Panc1 (cell line): ENCODE measurements at regions not wholly inside any gene's neighbourhood (a gene's known extent, or its start where the extent isn't known, plus 50 kb on each side); places are given as distances from the start of the nearest gene placed in this dataset.

Experiments
- ATAC-seq: fragments of 200-7000 bp; cut with Tn5 transposase; 2 replicates; pipeline ENCODE4 v1.9.1; 2020; ENCODE audit warnings: mild to moderate bottlenecking, moderate library complexity
- BruUV-seq: library from RNA; stranded (reverse); fragments of 400-500 nt; replicated peaks from 2 replicates; lab custom pipeline; 2021; lab: Mats Ljungman, UMichigan
- CTCF ChIA-PET: fragments of 300-600 bp; sonication (Branson Sonifier 250); formaldehyde crosslinking; loops from one replicate; lab custom pipeline; 2022; ENCODE audit warnings: antibody characterized with exemption; lab: Charles Lee
- POLR2A ChIA-PET: fragments of 300-600 bp; sonication (Branson Sonifier 250); formaldehyde crosslinking; loops from one replicate; lab custom pipeline; 2022; ENCODE audit warnings: antibody characterized with exemption; lab: Charles Lee
- DNase-seq: peaks from one replicate; pipeline ENCODE4 v3.0.0-alpha.2; 2010; ENCODE audit warnings: low read depth, low spot score
- H3K27ac ChIP-seq: 2 replicates; pipeline ENCODE4 v1.5.1; 2011; ENCODE audit warnings: mild to moderate bottlenecking, low read length, inconsistent platforms
- H3K27me3 ChIP-seq: fragments of 200-500 bp; sonication (Bioruptor generic); 2 replicates; pipeline ENCODE4 v1.6.0; 2014; ENCODE audit warnings: low read length, inconsistent platforms; ENCODE audit not compliant: control insufficient read depth, insufficient read depth
- H3K36me3 ChIP-seq: fragments of 200-500 bp; sonication (Bioruptor generic); 2 replicates; pipeline ENCODE4 v1.5.1; 2014; ENCODE audit warnings: inconsistent platforms, mild to moderate bottlenecking, low read length, moderate library complexity; ENCODE audit not compliant: control insufficient read depth, insufficient read depth
- H3K4me1 ChIP-seq: 2 replicates; pipeline ENCODE4 v1.5.1; 2011; ENCODE audit warnings: inconsistent platforms, mild to moderate bottlenecking, low read length, moderate library complexity; ENCODE audit not compliant: control insufficient read depth, insufficient read depth
- H3K4me3 ChIP-seq, 2 experiments: 2 replicates each; pipeline ENCODE4 v1.5.1; 2011 to 2012; ENCODE audit warnings: low read depth in 2 of 2, low read length in 2 of 2, mild to moderate bottlenecking in 2 of 2, inconsistent platforms in 1 of 2, moderate library complexity in 1 of 2
- H3K9me3 ChIP-seq: fragments of 200-500 bp; sonication (Bioruptor generic); 2 replicates; pipeline ENCODE4 v1.5.1; 2014; ENCODE audit warnings: low read depth, mild to moderate bottlenecking, inconsistent platforms, low read length, moderate library complexity; ENCODE audit not compliant: control insufficient read depth, insufficient read depth
- CTCF ChIP-seq: fragments of 450-650 bp; IDR thresholded peaks from 2 replicates; pipeline ENCODE4 v1.5.1; 2017; ENCODE audit warnings: mild to moderate bottlenecking
- POLR2AphosphoS5 ChIP-seq: IDR thresholded peaks from 2 replicates; pipeline ENCODE4 v1.6.1; 2012; ENCODE audit warnings: mild to moderate bottlenecking, low read depth, low read length, moderate library complexity
- REST ChIP-seq, 2 experiments: IDR thresholded peaks; 2 replicates each; pipeline ENCODE4 v1.6.1; 2011 to 2012; ENCODE audit warnings: low read depth in 2 of 2, control low read depth in 1 of 2, low read length in 1 of 2, mild to moderate bottlenecking in 1 of 2, moderate library complexity in 1 of 2; ENCODE audit not compliant: insufficient read depth in 1 of 2
- SIN3A ChIP-seq: IDR thresholded peaks from 2 replicates; pipeline ENCODE4 v1.6.1; 2012; ENCODE audit warnings: low read depth, mild to moderate bottlenecking, low read length, moderate library complexity, borderline replicate concordance; ENCODE audit not compliant: insufficient read depth
- TCF7L2 ChIP-seq: IDR thresholded peaks from 2 replicates; pipeline ENCODE4 v1.6.1; 2011; ENCODE audit warnings: mild to moderate bottlenecking, low read depth, low read length, inconsistent platforms
- in situ Hi-C: cut with HindIII; loops from 2 replicates; pipeline ENCODE4 v1.10.0; 2016; ENCODE audit warnings: low sequenced_read_pairs, low pct_unique_long_range_greater_than_20kb
- intact Hi-C: fragments of 100-400 bp; cut with micrococcal nuclease; formaldehyde crosslinking; loops from one replicate; pipeline ENCODE4 v1.10.0; 2022; ENCODE audit not compliant: unreplicated experiment

GRCh38 chr12:41907021-41907420, 237.7 kb downstream of the GXYLT1 start:
- Histone ChIP-seq H3K4me1 (no peaks in the 10 kb centered on the region), H3K27me3 (no peaks in the 10 kb centered on the region), H3K27ac (no peak overlapping the region), H3K4me3 (no peak overlapping the region), H3K36me3 (no peaks in the 10 kb centered on the region), H3K9me3 (no peaks in the 10 kb centered on the region)
- in situ Hi-C loops (no loop called here), intact Hi-C loops (no loop called here)
- no TSS peak for BruUV-seq
- ATAC-seq (no peak), DNase-seq (no peak)
- ChIA-PET POLR2A (no interaction called here), CTCF (no interaction called here)
- TF ChIP-seq REST (IDR thresholded peaks at IDR 0.05; ENCODE audit: insufficient read depth in 1 of 2, low read depth in 2 of 2, low read length in 1 of 2) (no peak), POLR2AphosphoS5 (no peak), SIN3A (no peak), TCF7L2 (no peak), CTCF (no peak)

GRCh38 chr12:41905759-41906297, 238.8 kb downstream of the GXYLT1 start:
- ATAC-seq (no peak), DNase-seq (no peak)
- in situ Hi-C loops (no loop called here), intact Hi-C loops (no loop called here)
- Histone ChIP-seq H3K9me3 (no peaks in the 10 kb centered on the region), H3K4me1 (no peaks in the 10 kb centered on the region), H3K36me3 (no peaks in the 10 kb centered on the region), H3K4me3 (no peak overlapping the region), H3K27me3 (no peaks in the 10 kb centered on the region), H3K27ac (no peak overlapping the region)
- no TSS peak for BruUV-seq
- POLR2A ChIA-PET = no interaction called here
- CTCF ChIA-PET = no interaction called here
- TF ChIP-seq POLR2AphosphoS5 (no peak), SIN3A (no peak), CTCF (no peak), REST (IDR thresholded peaks at IDR 0.05; ENCODE audit: insufficient read depth in 1 of 2, low read depth in 2 of 2, low read length in 1 of 2) (no peak), TCF7L2 (no peak)
